K562 (cell line): ENCODE measurements at regions not wholly inside any gene's neighbourhood (a gene's known extent, or its start where the extent isn't known, plus 50 kb on each side); places are given as distances from the start of the nearest gene placed in this dataset.

Source experiments
- CBFA2T3 ChIP-seq: fragments of 450-650 bp; IDR thresholded peaks from 2 replicates; pipeline ENCODE4 v1.6.1; 2017
- ELF1 ChIP-seq: fragments of 200-800 bp; sonication (Bioruptor generic); IDR thresholded peaks from 2 replicates; pipeline ENCODE4 v1.6.1; 2016; ENCODE audit warnings: missing genetic modification characterization, missing compliant biosample characterization
- ELF4 ChIP-seq: fragments of 450-650 bp; formaldehyde crosslinking; IDR thresholded peaks from 2 replicates; pipeline ENCODE4 v1.4.0; 2022; ENCODE audit warnings: missing genetic modification characterization
- ETV1 ChIP-seq: fragments of 450-650 bp; conservative IDR thresholded peaks from 2 replicates; pipeline ENCODE4 v1.6.1; 2016; ENCODE audit warnings: missing genetic modification characterization, control low read depth, low read depth, missing compliant biosample characterization
- MEIS2 ChIP-seq: fragments of 450-650 bp; IDR thresholded peaks from 2 replicates; pipeline ENCODE4 v1.6.1; 2014; ENCODE audit warnings: mild to moderate bottlenecking; ENCODE audit not compliant: partially characterized antibody
- POU5F1 ChIP-seq: fragments of 150-350 bp; IDR thresholded peaks from 2 replicates; pipeline ENCODE4 v1.6.1; 2014; ENCODE audit warnings: borderline replicate concordance, low read length, low read depth, mild to moderate bottlenecking; ENCODE audit not compliant: partially characterized antibody
- RBM14 ChIP-seq: fragments of 200-400 bp; formaldehyde crosslinking; IDR thresholded peaks from 2 replicates; pipeline ENCODE4 v1.6.1; 2018; ENCODE audit warnings: low read depth, mild to moderate bottlenecking, low read length, moderate library complexity, borderline replicate concordance; ENCODE audit not compliant: insufficient read depth
- SPI1 ChIP-seq: IDR thresholded peaks from 2 replicates; pipeline ENCODE4 v1.6.1; 2011; ENCODE audit warnings: low read depth, low read length, control low read depth, borderline replicate concordance
- XRCC4 ChIP-seq: IDR thresholded peaks from one replicate; pipeline ENCODE4 v1.6.1; 2011; ENCODE audit not compliant: insufficient read depth, insufficient read length; ENCODE audit errors: extremely low read depth
- ZFP91 ChIP-seq: sonication (generic); formaldehyde crosslinking; IDR thresholded peaks from 2 replicates; pipeline ENCODE4 v1.8.0; 2022; ENCODE audit warnings: mild to moderate bottlenecking, missing genetic modification reagents
- ZNF24 ChIP-seq: fragments of 450-650 bp; IDR thresholded peaks from 2 replicates; pipeline ENCODE4 v1.6.1; 2016
- ZNF431 ChIP-seq: sonication (generic); formaldehyde crosslinking; IDR thresholded peaks from 2 replicates; pipeline ENCODE4 v1.8.0; 2022; ENCODE audit warnings: mild to moderate bottlenecking, missing genetic modification reagents
- ZNF584 ChIP-seq: fragments of 200-800 bp; sonication (Bioruptor generic); IDR thresholded peaks from 2 replicates; pipeline ENCODE4 v1.6.1; 2016; ENCODE audit warnings: low read depth, mild to moderate bottlenecking, missing genetic modification characterization, missing compliant biosample characterization
- TF ChIP-seq, protein P1 (sequence below): fragments of 450-650 bp; IDR thresholded peaks from 2 replicates; pipeline ENCODE4 v1.6.1; 2016; ENCODE audit warnings: mild to moderate bottlenecking, moderate library complexity

DNA sequence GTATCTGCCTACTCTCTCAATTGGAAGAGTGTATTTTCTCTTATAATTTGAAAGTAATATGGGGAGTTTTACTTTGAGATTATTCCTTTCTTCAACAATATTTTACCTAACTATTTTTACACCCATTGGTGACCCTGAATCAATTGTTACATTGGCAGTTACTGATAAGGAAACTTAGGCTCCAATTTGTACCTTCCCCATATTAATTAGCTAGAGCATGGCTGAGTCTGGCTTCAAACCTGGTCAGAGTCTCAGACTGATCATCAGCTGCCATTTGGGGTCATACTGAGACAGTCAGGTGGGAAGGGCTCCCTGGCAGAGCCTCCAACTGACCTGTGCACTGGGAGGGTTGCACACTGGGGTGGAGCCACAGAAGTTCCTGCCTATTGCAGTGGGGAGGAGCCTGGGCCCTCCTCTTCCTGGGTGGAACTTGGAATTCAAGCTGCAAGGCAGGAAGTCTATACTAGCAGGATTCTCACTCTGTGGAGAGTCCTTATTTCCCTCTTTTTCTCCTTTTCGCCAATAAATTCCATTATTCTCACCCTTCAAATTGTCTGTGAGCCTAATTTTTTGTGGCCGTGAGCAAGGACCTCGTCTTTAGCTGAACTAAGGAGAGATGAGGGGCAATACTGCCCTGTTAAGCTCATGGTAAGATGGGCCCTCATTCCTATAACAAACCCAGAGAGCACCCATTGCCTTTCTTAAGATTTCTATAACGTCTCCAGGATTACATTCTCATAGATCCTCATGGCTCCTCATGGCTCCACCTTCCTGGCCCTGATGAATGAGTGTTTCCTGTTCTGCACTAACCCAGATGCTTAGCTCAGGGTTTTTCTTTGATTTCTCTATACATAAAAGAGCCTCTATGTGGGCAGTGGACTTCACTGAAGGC, 285.1 kb downstream of the ADGB start (continued):
- TF ChIP-seq, protein P1, sequence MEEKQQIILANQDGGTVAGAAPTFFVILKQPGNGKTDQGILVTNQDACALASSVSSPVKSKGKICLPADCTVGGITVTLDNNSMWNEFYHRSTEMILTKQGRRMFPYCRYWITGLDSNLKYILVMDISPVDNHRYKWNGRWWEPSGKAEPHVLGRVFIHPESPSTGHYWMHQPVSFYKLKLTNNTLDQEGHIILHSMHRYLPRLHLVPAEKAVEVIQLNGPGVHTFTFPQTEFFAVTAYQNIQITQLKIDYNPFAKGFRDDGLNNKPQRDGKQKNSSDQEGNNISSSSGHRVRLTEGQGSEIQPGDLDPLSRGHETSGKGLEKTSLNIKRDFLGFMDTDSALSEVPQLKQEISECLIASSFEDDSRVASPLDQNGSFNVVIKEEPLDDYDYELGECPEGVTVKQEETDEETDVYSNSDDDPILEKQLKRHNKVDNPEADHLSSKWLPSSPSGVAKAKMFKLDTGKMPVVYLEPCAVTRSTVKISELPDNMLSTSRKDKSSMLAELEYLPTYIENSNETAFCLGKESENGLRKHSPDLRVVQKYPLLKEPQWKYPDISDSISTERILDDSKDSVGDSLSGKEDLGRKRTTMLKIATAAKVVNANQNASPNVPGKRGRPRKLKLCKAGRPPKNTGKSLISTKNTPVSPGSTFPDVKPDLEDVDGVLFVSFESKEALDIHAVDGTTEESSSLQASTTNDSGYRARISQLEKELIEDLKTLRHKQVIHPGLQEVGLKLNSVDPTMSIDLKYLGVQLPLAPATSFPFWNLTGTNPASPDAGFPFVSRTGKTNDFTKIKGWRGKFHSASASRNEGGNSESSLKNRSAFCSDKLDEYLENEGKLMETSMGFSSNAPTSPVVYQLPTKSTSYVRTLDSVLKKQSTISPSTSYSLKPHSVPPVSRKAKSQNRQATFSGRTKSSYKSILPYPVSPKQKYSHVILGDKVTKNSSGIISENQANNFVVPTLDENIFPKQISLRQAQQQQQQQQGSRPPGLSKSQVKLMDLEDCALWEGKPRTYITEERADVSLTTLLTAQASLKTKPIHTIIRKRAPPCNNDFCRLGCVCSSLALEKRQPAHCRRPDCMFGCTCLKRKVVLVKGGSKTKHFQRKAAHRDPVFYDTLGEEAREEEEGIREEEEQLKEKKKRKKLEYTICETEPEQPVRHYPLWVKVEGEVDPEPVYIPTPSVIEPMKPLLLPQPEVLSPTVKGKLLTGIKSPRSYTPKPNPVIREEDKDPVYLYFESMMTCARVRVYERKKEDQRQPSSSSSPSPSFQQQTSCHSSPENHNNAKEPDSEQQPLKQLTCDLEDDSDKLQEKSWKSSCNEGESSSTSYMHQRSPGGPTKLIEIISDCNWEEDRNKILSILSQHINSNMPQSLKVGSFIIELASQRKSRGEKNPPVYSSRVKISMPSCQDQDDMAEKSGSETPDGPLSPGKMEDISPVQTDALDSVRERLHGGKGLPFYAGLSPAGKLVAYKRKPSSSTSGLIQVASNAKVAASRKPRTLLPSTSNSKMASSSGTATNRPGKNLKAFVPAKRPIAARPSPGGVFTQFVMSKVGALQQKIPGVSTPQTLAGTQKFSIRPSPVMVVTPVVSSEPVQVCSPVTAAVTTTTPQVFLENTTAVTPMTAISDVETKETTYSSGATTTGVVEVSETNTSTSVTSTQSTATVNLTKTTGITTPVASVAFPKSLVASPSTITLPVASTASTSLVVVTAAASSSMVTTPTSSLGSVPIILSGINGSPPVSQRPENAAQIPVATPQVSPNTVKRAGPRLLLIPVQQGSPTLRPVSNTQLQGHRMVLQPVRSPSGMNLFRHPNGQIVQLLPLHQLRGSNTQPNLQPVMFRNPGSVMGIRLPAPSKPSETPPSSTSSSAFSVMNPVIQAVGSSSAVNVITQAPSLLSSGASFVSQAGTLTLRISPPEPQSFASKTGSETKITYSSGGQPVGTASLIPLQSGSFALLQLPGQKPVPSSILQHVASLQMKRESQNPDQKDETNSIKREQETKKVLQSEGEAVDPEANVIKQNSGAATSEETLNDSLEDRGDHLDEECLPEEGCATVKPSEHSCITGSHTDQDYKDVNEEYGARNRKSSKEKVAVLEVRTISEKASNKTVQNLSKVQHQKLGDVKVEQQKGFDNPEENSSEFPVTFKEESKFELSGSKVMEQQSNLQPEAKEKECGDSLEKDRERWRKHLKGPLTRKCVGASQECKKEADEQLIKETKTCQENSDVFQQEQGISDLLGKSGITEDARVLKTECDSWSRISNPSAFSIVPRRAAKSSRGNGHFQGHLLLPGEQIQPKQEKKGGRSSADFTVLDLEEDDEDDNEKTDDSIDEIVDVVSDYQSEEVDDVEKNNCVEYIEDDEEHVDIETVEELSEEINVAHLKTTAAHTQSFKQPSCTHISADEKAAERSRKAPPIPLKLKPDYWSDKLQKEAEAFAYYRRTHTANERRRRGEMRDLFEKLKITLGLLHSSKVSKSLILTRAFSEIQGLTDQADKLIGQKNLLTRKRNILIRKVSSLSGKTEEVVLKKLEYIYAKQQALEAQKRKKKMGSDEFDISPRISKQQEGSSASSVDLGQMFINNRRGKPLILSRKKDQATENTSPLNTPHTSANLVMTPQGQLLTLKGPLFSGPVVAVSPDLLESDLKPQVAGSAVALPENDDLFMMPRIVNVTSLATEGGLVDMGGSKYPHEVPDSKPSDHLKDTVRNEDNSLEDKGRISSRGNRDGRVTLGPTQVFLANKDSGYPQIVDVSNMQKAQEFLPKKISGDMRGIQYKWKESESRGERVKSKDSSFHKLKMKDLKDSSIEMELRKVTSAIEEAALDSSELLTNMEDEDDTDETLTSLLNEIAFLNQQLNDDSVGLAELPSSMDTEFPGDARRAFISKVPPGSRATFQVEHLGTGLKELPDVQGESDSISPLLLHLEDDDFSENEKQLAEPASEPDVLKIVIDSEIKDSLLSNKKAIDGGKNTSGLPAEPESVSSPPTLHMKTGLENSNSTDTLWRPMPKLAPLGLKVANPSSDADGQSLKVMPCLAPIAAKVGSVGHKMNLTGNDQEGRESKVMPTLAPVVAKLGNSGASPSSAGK: peak; percentile 54
- TF ChIP-seq ETV1 (tag) (peak; percentile 8; the same call in 1 of the 2 replicates), RBM14 (no peak), ZNF24 (peak; percentile 24; the same call in 1 of the 2 replicates), SPI1 (peak; percentile 81; the same call in 1 of the 2 replicates), ZNF584 (CRISPR knock-in tag) (0 out of 2 replicates have a peak, but pooled peaks have one; percentile 3), ELF1 (tag) (peak; percentile 75), ZFP91 (CRISPR knock-in tag) (no peak), MEIS2 (peak; percentile 5), CBFA2T3 (0 out of 2 replicates have a peak, but pooled peaks have one; percentile 3), POU5F1 (no peak), XRCC4 (no peak), ZNF431 (CRISPR knock-in tag) (no peak), ELF4 (peak; percentile 41; the same call in 1 of the 2 replicates)
